ENCODE measurements at regions not wholly inside any gene's neighbourhood (a gene's known extent, or its start where the extent isn't known, plus 50 kb on each side); places are given as distances from the start of the nearest gene placed in this dataset.

GRCh38 chr19:31863122-31863521 is 482.3 kb upstream of the ZNF507 start:
- no peaks in the 10 kb centered on the region for H3F3A ChIP-seq (replicated peaks; ENCODE audit: insufficient read depth)
- H3K4me1 ChIP-seq (ENCODE audit: control insufficient read depth in 1 of 2, insufficient read depth in 2 of 2, low read depth in 1 of 2, low read length in 1 of 2): no peaks in the 10 kb centered on the region
- POLR2A ChIA-PET: interaction anchor here (0.6 kb wide), 1 partner anchor 646 kb away, joined by 3 read pairs; no protein-coding TSS in a partner anchor
- no peak overlapping the region for H2AFZ ChIP-seq (ENCODE audit: low read depth)
- no peak overlapping the region for H3K4me2 ChIP-seq
- no peaks in the 10 kb centered on the region for H3K9me2 ChIP-seq
- H3K27me3 ChIP-seq (ENCODE audit: insufficient read depth): no peaks in the 10 kb centered on the region
- 1% methylated on average over 3 of the region's 3 CpGs for WGBS (ENCODE audit: low lambda C conversion rate)
- no peaks in the 10 kb centered on the region for H3K36me3 ChIP-seq (replicated peaks in 1 of 2; ENCODE audit: control insufficient read depth in 1 of 2, insufficient read depth in 2 of 2, low read length in 1 of 2)
- peaks cover 12% of the 10 kb centered on the region for H3K9me3 ChIP-seq
- no peak overlapping the region for H3K4me3 ChIP-seq (ENCODE audit: low read depth in 2 of 2, low read length in 1 of 2)
- DNase-seq: no peak
- H3K9ac ChIP-seq: no peak overlapping the region
- CTCF ChIA-PET: no interaction called here
- TF ChIP-seq RAD21 (IDR thresholded peaks at IDR 0.05; ENCODE audit: low read length) (no peak), FOXM1 (IDR thresholded peaks at IDR 0.05; ENCODE audit: low read depth) (no peak), YY1 (IDR thresholded peaks at IDR 0.05; ENCODE audit: low read depth) (no peak)
- TF ChIP-seq, protein P1, sequence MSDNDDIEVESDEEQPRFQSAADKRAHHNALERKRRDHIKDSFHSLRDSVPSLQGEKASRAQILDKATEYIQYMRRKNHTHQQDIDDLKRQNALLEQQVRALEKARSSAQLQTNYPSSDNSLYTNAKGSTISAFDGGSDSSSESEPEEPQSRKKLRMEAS (IDR thresholded peaks at IDR 0.05; ENCODE audit: low read depth): no peak
- H4K20me1 ChIP-seq (ENCODE audit: insufficient read depth): no peaks in the 10 kb centered on the region
- H3K27ac ChIP-seq (ENCODE audit: low read depth in 2 of 2, low read length in 1 of 2): no peak overlapping the region
- H3K79me2 ChIP-seq (ENCODE audit: insufficient read depth): no peaks in the 10 kb centered on the region

DNA sequence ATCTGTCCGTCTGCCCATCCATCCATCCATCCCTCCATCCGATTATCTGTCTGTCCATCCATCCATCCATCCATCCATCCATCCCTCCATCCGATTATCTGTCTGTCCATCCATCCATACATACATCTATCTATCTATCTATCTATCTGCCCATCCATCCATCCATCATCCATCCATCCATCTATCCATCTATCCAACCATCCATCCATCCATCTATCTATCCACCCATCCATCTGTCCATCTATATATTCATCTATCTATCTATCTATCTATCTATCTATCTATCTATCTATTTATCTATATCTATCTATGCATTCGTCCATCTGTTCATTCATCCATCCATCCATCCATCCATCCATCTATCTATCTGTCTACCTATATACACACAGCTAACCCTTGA is 471.1 kb upstream of the ZNF507 start:
- Histone ChIP-seq H3K36me3 (replicated peaks in 1 of 2; ENCODE audit: control insufficient read depth in 1 of 2, insufficient read depth in 2 of 2, low read length in 1 of 2) (no peaks in the 10 kb centered on the region), H3K27ac (ENCODE audit: low read depth in 2 of 2, low read length in 1 of 2) (no peak overlapping the region), H3K9ac (no peak overlapping the region), H3K9me2 (no peaks in the 10 kb centered on the region), H3K4me2 (no peak overlapping the region), H3K9me3 (no peaks in the 10 kb centered on the region; the same call in 1 of the 2 replicates), H3K4me3 (ENCODE audit: low read depth in 2 of 2, low read length in 1 of 2) (no peak overlapping the region), H2AFZ (ENCODE audit: low read depth) (no peak overlapping the region), H4K20me1 (ENCODE audit: insufficient read depth) (no peaks in the 10 kb centered on the region), H3F3A (replicated peaks; ENCODE audit: insufficient read depth) (no peaks in the 10 kb centered on the region), H3K4me1 (ENCODE audit: control insufficient read depth in 1 of 2, insufficient read depth in 2 of 2, low read depth in 1 of 2, low read length in 1 of 2) (no peaks in the 10 kb centered on the region), H3K27me3 (ENCODE audit: insufficient read depth) (no peaks in the 10 kb centered on the region), H3K79me2 (ENCODE audit: insufficient read depth) (no peaks in the 10 kb centered on the region)
- WGBS (ENCODE audit: low lambda C conversion rate): 9% methylated on average over 4 of the region's 4 CpGs
- DNase-seq: no peak
- POLR2A ChIA-PET: no interaction called here
- TF ChIP-seq, protein P1 (IDR thresholded peaks at IDR 0.05; ENCODE audit: low read depth): no peak
- no peak for TF ChIP-seq IRF3 (IDR thresholded peaks at IDR 0.05; ENCODE audit: low read depth, low read length)
- TF ChIP-seq TAF1 (IDR thresholded peaks at IDR 0.05; ENCODE audit: borderline replicate concordance, low read depth, low read length): no peak
- no peak for TF ChIP-seq MEF2A (IDR thresholded peaks at IDR 0.05; ENCODE audit: borderline replicate concordance, low read depth)
- no peak for TF ChIP-seq YY1 (IDR thresholded peaks at IDR 0.05; ENCODE audit: low read depth)
- TF ChIP-seq, protein P2, sequence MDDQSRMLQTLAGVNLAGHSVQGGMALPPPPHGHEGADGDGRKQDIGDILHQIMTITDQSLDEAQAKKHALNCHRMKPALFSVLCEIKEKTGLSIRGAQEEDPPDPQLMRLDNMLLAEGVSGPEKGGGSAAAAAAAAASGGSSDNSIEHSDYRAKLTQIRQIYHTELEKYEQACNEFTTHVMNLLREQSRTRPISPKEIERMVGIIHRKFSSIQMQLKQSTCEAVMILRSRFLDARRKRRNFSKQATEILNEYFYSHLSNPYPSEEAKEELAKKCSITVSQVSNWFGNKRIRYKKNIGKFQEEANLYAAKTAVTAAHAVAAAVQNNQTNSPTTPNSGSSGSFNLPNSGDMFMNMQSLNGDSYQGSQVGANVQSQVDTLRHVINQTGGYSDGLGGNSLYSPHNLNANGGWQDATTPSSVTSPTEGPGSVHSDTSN (IDR thresholded peaks at IDR 0.05): no peak
- TF ChIP-seq SMC3 (IDR thresholded peaks at IDR 0.05; ENCODE audit: low read depth, low read length): no peak
- no peak for TF ChIP-seq ELF1 (IDR thresholded peaks at IDR 0.05)
- no peak for TF ChIP-seq TCF12 (IDR thresholded peaks at IDR 0.05)
- no peak for TF ChIP-seq GATA2 (CRISPR knock-in tag; IDR thresholded peaks at IDR 0.05)
- TF ChIP-seq RCOR1 (IDR thresholded peaks at IDR 0.05; ENCODE audit: low read length): no peak
- TF ChIP-seq NRF1 (IDR thresholded peaks at IDR 0.05; ENCODE audit: low read depth, low read length): no peak
- TF ChIP-seq USF2 (IDR thresholded peaks at IDR 0.05; ENCODE audit: borderline replicate concordance, low read depth, low read length): no peak
- no peak for TF ChIP-seq NFIC (IDR thresholded peaks at IDR 0.05; ENCODE audit: borderline replicate concordance)
- TF ChIP-seq MXI1 (IDR thresholded peaks at IDR 0.05; ENCODE audit: low read depth, low read length): no peak
- no peak for TF ChIP-seq GABPA (IDR thresholded peaks at IDR 0.05; ENCODE audit: low read depth)
- TF ChIP-seq RFX5 (IDR thresholded peaks at IDR 0.05; ENCODE audit: low read length): no peak
- no peak for TF ChIP-seq REST (IDR thresholded peaks at IDR 0.05; ENCODE audit: low read depth, low read length)
- TF ChIP-seq CTCF (IDR thresholded peaks at IDR 0.05): no peak
- CTCF ChIA-PET: no interaction called here

Measured in SK-N-SH (cell line).